ENCODE measurements at regions not wholly inside any gene's neighbourhood (a gene's known extent, or its start where the extent isn't known, plus 50 kb on each side); places are given as distances from the start of the nearest gene placed in this dataset.

DNA sequence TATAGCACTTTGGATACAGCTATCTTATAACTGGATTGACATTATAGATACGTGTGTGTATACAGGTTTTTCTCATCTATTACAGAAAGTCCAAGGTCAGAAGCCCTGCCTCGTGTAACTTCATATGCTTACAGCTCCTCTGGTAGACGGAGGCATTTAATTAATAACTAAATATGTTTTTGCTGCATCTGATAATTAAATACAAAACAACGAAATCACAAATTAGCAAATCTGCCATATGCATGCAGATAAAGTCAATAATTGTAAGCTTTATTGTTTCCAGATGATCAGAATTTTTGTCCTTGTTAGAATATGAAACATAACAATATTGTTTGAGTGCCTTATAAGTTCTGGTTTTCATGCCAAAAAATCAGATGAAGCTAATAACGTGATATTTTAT is 717.7 kb downstream of the LIG4 start:
- TF ChIP-seq POLR2A (IDR thresholded peaks at IDR 0.05; ENCODE audit: extremely low read depth, insufficient read length) (no peak), MYC (IDR thresholded peaks at IDR 0.05; ENCODE audit: low read depth, low read length) (no peak)
- TF ChIP-seq, protein P1, sequence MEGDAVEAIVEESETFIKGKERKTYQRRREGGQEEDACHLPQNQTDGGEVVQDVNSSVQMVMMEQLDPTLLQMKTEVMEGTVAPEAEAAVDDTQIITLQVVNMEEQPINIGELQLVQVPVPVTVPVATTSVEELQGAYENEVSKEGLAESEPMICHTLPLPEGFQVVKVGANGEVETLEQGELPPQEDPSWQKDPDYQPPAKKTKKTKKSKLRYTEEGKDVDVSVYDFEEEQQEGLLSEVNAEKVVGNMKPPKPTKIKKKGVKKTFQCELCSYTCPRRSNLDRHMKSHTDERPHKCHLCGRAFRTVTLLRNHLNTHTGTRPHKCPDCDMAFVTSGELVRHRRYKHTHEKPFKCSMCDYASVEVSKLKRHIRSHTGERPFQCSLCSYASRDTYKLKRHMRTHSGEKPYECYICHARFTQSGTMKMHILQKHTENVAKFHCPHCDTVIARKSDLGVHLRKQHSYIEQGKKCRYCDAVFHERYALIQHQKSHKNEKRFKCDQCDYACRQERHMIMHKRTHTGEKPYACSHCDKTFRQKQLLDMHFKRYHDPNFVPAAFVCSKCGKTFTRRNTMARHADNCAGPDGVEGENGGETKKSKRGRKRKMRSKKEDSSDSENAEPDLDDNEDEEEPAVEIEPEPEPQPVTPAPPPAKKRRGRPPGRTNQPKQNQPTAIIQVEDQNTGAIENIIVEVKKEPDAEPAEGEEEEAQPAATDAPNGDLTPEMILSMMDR (IDR thresholded peaks at IDR 0.05; ENCODE audit: low read depth, low read length): no peak
- TF ChIP-seq, protein P2, sequence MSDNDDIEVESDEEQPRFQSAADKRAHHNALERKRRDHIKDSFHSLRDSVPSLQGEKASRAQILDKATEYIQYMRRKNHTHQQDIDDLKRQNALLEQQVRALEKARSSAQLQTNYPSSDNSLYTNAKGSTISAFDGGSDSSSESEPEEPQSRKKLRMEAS (IDR thresholded peaks at IDR 0.05; ENCODE audit: low read depth, low read length): no peak

Data from NB4 (cell line).